GM18858 (cell line): ENCODE measurements at regions not wholly inside any gene's neighbourhood (a gene's known extent, or its start where the extent isn't known, plus 50 kb on each side); places are given as distances from the start of the nearest gene placed in this dataset.
"Not testable (repeated sequence)": the region's sequence is repeated elsewhere in the genome, so short reads cannot be mapped to it uniquely, and the experiment has no call there.

Source experiments
- ATAC-seq: cut with Tn5 transposase; IDR thresholded peaks from one replicate; pipeline ENCODE4 v1.9.1; 2021; ENCODE audit not compliant: unreplicated experiment

DNA sequence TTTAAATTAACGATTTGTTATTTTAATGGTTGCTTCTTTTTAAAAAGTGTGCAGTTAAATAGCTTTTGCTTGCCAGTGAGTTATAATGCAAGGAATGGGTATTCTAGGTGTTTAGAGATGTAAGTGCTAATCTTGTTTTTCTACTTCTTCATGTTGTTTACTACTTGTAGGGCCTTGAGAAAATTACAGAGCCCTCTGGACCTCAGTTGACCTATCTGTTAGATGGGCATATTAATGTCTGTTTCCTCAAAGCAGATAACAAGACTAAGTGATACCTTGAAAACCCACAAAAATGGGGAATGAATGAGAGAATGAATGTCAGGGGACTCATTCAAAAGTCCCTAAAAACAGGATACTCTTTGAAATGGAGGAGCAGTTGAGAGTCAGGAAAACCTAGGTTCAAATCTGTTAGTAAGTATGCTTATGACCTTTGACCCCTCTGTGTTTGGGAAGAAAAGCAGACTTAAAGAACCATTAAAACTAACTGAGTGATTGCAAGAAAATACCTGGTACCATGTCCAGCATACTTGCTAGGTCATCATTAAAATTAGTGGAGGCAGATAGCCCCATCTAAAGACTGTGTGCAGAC lies 419.5 kb downstream of the EDEM1 start:
- no peak for ATAC-seq

DNA sequence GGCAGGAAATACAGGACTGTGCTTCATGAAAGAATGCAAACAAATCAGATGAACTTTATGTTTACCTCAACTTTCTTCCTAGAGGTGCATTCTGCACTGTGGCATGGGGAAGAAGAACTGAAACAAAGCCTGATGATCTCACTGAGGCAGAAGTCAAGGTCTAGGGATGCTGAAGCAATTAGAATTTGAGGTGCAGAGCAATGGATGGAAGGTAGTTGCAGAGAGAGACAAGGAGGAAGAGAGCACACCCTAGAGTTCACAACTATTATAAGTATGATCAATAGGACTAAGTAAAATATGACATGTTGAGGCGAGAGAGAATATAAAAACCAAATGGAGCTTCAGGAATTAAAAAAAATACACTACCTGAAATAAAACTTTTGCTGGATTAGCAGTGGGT lies 420.1 kb downstream of the EDEM1 start:
- ATAC-seq: no peak

DNA sequence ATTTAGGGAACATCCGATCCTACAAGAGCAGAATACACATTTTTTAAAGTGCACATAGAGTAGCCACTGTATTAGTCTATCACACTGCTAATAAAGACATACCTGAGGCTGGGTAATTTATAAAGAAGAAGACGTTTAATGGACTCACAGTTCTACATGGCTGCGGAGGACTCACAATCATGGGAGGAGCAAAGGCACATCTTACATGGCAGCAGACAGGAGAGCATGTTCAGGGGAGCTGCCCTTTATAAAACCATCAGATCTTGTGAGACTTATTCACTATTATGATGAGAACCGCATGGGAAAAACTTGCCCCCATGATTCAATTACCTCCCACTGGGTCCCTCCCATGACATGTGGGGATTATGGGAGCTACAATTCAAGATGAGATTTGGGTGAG lies 421.5 kb downstream of the EDEM1 start:
- not testable (repeated sequence) for ATAC-seq

DNA sequence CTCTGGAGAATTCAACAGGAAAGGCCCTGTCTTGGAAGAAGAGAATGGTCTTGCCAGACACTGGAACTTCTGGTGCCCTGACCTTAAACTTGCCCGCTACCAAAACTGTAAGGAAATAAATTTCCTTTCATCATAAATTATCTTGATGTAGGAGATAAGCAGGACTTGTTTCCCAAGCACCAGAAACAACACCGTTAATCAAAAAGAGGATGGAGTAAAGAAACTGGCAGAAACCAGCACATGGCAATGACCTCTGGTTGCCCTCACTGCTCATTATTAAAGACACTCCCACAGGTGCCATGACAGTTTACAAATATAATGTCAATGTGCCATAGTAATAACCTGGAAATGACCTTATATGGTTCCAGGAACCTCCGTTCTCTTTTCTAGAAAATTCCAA lies 426.1 kb downstream of the EDEM1 start:
- no peak for ATAC-seq

DNA sequence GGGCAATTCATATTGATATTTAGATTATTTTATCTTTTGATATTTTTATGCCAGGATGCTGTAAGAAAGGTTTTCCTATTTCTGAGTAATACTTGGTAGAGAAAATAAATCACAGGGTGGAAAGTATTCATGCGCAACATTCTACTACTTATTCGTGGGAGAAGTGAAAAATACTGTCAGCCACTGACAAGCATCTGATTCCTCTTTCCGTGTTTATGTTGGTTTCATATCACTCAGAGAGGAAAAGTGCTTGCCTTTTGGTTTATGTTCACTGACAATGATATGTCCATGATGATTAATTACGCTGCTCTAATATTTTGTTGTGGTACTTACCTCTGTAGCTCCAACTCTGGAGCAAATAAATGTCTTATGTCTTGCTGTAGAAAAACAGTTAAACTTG lies 429.4 kb downstream of the EDEM1 start:
- ATAC-seq: no peak

DNA sequence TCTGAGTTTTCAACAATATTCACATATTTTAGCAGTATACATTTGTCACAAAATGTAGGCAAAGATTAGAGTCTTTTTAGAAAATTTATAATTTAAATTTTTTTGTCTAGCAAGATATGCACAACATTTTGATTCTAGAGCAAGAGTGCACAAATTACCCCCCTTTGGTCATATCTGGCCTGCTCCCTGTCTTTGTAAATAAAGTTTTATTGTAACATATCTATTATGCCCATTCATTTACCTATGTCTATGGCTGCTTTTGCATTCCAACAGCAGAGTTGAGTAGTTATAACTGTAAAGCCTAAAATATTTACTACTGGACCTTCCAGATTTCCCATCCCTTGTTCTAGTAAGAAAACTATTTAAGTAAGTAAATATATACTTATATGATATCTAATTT lies 430.7 kb downstream of the EDEM1 start:
- no peak for ATAC-seq

DNA sequence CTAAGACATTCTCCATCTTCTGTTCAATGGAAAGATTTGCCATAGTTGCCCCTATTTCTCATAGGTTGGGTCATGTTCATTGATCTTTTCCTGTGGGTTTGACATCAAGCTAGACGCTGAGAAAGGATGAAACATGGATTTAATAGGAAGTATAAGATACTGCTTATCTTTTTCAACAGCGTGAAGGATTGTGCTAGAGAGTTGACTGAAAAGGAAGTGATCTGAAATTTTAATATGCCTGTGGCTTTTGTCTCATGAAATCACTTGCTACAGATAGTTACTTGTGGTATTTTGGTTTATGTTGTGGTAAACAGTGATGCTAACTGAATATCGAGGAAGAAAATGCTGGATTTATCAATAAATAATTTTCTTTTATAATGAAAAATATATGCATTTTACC lies 442.9 kb downstream of the EDEM1 start:
- ATAC-seq: no peak

DNA sequence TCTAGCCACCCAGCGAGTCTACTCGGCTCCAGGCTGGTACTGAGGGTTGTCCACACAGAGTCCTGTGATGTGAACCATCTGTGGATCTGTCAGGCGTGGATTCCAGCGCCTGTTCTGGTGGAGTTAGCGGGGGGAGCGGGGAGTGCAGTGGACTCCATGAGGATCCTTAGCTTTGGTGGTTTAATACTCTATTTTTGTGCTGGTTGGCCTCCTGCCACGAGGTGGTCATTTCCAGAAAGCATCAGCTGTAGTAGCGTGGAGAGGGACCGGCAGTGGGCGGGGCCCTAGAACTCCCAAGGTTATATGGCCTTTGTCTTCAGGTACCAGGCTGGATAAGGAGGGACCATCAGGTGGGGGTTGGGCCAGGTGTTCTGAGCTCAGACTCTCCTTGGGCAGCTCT lies 446.5 kb downstream of the EDEM1 start:
- no peak for ATAC-seq

DNA sequence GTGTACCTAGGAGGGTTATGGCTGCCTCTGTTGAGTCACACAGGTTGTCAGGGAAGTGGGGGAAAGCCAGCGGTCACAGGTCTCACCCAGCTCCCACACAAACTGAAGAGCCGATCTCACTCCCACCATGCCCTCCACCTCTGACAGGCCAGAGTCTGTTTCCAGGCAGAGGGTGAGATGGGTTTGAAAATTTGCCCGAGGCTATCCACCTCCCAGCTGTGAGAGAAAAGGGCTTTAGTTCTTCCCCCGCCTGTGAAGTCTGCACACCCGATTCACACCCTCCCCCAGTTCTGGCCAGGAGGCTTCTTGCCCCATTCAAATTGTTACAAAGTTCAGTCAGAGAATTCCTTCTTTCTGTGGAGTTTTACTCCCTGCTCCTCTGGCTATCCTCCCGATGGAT lies 446.9 kb downstream of the EDEM1 start:
- no peak for ATAC-seq

DNA sequence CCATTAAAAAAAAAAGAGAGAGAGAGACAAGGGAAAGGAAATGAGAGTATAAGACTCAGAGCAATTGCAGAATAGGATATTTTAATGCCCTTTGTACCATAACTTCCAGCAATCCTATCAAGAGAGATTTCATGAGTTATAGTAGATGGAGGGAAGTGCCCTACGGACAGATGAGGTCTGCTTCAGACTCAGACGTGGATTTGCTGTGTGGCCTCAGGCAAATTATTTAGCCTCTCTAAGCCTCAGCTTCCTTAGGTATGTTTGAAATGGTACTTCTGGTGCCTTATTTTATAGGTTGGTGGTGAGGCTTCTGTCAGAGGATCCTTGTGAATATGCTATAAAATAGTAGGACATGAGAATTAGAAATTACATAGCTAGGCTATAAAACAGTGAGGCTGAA lies 448.2 kb downstream of the EDEM1 start:
- ATAC-seq: no peak

DNA sequence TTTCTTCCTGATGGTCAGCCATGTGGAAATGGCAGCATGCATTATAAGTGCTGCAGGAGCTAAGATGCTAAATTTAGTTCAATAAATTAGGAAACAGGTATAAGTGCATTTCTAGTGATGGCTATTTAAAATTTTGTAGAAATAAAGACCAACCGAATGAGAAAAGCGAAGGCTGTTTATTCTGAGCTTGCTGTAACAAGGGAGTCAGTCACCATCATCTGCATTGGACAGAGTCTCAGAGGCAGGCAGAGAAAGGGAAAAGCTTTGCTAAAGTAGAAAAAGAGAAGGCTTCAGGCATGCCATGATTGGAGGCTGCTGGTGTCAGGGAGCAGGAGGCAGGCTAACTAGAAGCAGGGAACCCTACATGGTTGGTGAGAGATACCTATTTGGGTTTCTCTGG lies 451.0 kb downstream of the EDEM1 start:
- ATAC-seq: no peak

DNA sequence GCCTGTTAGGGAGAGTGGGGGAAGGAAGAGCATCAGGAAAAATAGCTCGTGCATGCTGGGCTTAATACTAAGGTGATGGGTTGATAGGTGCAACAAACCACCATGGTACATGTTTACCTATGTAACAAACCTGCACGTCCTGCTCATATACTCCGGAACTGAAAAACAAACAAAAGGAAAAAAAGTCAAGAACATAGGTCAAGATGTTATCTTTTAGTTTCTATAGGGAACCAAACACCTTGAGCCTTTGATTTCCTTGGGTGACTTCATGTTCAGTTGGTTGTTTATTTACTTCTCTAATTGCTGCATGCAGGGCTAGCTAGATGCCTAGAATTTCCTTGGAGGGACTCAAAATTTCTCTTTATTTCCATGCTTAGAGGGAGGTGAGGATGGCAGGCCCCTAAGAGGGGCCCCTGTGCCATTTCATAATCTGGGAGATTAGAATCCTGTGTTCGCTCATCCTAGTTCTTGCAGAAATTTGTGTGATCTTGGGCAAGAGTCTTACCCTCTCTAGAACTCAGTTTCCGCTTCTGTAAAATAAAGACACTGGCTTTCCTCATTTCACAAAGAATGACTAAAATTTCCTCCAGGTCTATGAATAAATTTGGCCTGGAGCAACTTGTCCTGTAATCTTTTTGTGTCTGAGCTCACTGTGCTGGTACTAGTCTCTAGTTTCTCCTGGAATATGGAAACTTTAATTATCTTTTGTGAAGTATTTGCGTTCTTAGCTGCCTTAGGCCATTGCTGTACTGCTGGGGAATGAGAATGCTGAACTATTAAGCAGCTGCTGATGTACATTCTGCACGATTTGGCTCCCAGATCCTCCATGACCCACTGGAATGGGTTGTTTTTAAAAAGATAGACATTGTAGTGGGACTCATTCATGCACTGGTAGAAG lies 457.5 kb downstream of the EDEM1 start:
- ATAC-seq: no peak

DNA sequence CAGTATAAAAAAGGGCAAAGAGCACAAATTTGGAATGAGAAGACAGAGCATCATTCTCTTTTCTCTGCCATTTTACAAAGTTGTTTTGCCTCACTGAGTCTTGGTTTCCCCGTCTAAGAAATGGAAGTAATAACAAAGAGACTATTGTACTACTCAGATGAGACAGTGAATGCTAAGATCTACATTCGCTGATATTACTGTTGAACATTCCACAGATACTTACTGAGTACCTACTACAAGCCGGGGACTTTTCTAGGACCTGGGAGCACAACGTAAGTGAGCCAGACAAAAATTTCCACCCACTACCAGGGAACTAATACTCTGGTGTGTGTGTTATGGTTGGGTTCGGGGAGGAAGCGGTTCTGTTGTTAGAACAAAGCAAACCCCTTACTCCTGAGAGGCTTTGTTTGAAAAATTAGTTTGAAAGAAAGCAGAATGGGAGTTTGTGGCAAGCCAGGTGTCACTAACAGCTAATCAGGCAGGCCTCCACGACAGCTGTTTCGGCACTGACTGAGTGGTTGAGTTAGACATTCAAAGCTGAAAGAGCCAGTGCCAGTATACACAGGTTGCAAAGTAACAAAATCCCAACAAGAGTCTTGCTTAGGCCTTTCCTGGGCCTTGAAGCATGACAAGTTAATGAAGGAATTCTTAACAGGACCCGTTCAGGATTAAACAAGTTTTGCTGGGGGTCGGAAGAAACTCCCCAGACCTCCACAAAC lies 458.3 kb downstream of the EDEM1 start:
- no peak for ATAC-seq

DNA sequence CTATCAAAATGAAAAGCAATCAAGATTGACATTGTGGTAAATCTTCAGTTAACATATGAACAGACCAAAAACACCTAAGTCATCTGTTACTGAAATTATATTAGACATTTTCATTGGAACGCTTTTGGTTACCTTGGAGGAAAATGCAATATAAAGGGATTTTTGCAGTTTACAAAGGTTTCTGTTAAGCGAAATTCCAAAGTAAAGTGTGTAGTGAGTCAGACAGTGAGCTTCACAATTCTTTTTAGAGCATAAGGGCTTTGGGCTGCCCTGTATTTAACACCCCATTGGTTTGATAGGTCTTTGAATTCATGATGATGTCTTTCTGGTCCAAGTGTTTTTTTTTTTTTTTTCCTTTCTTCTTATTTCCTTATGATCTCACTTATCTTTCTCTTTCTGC lies 462.8 kb downstream of the EDEM1 start:
- ATAC-seq: no peak

DNA sequence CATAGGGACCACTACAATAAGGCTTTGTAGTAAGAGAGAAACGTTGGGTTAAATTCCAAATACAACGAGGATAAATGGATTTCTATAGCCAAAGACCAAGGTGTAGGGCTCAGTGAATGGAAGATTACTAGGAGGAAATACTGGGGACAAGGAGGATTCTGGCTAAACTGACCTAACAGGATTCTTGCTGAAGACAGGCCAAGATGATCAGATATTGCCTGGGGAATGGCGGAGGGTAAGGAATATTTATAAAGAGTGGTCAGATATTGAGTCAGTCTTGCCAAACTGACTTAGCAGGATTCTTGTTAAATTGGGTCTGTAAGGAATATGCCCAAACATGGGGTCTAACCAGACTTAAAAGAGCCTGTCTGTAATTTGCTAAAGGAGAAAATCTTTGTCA lies 463.8 kb downstream of the EDEM1 start:
- no peak for ATAC-seq

DNA sequence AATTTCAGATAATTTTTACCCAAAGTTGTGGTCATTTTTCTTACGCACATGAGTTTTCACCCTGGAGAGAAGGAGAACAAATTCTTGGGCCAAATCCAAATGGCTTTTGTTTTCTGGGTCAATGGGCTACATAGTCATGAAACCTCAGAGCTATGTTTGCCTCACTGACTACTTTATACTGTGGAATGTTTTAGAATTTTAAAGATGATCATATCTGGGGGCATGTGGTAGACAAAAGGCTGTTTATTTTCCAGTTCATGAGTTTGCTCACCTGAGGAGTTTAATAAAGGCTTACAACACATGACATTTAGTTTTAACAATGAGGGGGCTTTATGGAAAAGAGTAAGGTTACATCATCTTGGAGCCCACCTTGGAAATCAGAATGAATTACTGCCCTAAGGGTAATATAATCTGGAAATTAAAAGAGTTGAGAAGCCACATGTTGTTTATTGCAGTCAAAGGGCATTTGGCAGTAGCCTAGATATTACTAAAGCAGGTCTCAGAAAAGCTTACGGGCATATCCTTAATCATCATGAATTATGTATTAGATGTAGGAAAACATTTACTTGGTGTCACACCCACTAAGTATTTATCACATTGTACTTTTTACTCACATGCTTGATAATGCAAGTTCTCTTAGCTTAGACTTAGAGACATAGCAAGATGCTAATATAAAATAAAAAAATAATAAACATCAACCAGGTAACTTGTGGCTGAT lies 466.1 kb downstream of the EDEM1 start:
- no peak for ATAC-seq

DNA sequence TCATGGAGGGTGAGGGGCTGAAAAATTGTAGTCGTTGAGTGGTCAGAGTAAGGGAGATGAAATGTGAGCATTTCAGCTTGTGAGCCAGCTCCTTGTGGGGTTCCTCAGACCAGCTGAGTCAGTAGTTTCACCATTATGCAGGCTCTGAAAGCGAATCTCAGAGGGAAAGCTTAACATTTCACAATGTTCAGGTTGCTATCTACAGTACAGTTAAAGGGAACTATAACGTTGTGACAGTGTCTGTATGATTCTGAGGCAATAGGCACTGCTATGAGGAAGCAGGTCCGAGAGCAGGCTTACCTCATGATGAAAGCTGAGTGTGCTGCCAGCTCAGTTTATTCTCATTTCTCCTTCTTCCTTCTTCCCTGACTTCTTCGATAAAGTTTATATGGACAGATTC lies 469.6 kb downstream of the EDEM1 start:
- ATAC-seq: no peak

DNA sequence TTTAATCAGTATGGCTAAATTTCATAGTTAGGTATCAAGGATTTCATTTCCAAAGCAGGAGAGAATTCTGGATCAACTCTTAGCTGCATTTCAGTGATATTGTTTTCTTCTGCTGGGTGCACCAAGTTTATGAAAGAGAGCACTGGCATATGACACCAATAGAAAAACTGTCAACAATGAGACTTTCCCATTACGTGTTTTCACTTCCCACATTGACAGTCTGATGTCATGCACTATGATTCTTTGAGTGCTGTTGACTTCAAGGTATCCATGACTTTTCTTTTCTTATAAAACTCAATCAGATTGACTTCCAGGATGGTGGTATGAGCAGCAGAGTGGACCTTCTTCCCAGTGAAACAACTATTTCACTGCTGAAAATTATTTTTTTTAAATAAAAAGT lies 476.1 kb downstream of the EDEM1 start:
- ATAC-seq: no peak

DNA sequence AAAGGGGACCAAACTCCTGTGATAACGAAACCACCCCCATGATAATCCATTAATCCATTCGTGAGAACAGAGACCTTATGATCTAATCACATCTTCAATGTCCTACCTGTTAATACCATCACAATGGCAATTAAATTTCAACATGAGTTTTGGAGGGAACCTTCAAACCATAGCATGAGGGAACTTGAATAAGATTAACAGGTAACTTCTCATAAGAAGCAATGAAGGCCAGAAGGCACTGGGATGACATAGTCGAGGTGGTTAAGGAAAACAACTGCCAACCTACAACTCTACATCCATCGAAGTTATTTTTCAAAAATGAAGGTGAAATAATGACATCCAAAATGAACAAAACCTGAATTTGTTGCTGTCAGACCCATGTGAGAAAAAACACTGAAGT lies 478.9 kb downstream of the EDEM1 start:
- no peak for ATAC-seq

DNA sequence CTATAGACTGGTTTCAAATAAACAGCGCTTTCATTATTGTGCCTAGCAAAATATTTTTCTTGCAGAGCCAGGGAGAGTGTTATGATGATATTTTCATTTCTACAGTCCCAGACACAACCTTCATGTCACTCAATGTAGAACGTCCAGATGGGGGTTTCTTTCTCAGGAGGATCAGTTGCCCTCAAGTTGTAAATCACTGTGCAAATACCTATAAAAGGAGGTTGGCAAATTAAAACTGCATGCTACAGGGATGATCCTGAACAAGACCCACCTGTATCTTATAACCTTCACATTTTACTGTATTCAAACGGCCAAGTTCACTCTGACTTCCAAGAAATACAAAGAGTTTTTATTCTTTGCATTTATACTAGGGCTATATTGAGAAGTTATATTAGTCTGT lies 486.0 kb downstream of the EDEM1 start:
- no peak for ATAC-seq

DNA sequence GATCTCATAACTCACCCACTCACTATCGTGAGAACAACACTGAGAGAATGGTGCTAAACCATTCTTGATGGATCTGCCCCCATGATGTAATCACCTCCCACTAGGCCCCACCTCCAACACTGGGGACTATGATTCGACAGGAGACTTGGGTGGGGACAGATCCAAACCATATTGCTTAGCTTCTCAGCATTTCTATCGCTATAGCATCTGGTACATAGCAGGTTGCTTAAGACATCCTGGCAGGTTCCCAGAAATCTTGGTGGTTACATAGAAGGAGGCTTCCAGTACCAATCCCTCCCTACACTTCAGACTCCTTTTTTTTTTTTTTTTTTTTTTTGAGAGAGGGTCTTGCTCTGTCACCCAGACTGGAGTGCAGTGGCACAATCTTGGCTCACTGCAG lies 487.8 kb downstream of the EDEM1 start:
- no peak for ATAC-seq

DNA sequence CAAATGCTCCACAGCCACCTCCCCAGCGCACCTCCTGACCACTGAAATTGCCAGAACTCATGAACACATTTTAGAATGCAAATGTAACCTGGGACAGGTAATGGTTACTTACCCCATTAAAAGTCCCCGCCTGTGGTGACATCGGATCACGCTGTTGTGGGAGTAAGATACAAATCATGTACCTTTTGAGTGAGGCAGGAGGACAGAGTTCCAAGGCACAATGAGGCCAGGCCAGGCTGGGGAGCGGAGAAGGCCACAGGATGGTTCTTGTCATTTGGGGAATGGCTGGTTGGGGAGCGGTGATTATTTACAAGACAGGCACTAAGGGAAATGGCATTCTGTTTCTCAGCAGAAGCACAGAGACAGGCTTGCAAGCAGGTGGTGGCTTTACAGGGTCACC lies 490.0 kb downstream of the EDEM1 start:
- no peak for ATAC-seq
